ENCODE measurements at regions not wholly inside any gene's neighbourhood (a gene's known extent, or its start where the extent isn't known, plus 50 kb on each side); places are given as distances from the start of the nearest gene placed in this dataset.

DNA sequence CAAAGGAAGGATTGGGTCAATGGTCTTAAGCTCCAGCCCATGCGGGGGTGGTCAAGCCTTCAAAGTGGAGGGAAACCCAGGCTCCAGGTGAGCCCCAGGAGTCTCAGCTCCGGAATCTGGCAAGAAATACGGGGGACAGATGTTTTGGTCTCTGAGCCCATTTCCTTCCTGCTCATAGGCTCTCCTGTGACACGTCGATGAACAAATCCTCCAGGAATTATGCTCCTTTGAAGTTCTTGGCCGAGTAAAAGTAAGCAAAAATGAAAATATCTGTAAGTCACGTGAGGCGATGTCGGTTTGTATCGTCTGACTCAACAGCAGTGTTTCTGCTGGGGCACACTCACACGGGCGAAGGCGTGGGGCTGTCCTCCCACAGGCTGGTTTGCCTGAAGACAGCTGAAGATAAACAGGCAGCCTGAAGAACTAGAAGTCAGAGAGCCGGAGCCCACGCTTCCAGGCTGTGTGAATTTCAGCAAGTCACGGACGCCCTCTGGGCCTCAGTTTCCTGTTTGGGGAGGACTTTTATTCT lies 52.6 kb upstream of the SMNDC1 start (continued):
- TF ChIP-seq, protein P1, sequence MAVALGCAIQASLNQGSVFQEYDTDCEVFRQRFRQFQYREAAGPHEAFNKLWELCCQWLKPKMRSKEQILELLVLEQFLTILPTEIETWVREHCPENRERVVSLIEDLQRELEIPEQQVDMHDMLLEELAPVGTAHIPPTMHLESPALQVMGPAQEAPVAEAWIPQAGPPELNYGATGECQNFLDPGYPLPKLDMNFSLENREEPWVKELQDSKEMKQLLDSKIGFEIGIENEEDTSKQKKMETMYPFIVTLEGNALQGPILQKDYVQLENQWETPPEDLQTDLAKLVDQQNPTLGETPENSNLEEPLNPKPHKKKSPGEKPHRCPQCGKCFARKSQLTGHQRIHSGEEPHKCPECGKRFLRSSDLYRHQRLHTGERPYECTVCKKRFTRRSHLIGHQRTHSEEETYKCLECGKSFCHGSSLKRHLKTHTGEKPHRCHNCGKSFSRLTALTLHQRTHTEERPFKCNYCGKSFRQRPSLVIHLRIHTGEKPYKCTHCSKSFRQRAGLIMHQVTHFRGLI (CRISPR knock-in tag; IDR thresholded peaks at IDR 0.05), result no peak
- TF ChIP-seq, protein P2, sequence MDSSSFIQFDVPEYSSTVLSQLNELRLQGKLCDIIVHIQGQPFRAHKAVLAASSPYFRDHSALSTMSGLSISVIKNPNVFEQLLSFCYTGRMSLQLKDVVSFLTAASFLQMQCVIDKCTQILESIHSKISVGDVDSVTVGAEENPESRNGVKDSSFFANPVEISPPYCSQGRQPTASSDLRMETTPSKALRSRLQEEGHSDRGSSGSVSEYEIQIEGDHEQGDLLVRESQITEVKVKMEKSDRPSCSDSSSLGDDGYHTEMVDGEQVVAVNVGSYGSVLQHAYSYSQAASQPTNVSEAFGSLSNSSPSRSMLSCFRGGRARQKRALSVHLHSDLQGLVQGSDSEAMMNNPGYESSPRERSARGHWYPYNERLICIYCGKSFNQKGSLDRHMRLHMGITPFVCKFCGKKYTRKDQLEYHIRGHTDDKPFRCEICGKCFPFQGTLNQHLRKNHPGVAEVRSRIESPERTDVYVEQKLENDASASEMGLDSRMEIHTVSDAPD (CRISPR knock-in tag; IDR thresholded peaks at IDR 0.05), result no peak
- TF ChIP-seq EWSR1 (IDR thresholded peaks at IDR 0.05; ENCODE audit: borderline replicate concordance, low read depth, partially characterized antibody) (no peak), ZNF224 (CRISPR knock-in tag; IDR thresholded peaks at IDR 0.05) (no peak), HEY1 (CRISPR knock-in tag; IDR thresholded peaks at IDR 0.05; ENCODE audit: borderline replicate concordance) (no peak), EGR1 (conservative IDR thresholded peaks at IDR 0.05) (peak; percentile 73), FOSL1 (tag; conservative IDR thresholded peaks at IDR 0.05) (0 out of 2 replicates have a peak, but pooled peaks have one; percentile 8), ERF (CRISPR knock-in tag; IDR thresholded peaks at IDR 0.05) (no peak), MYBL2 (IDR thresholded peaks at IDR 0.05; ENCODE audit: low read depth) (no peak), MYBL2 (CRISPR knock-in tag; IDR thresholded peaks at IDR 0.05; ENCODE audit: borderline replicate concordance) (no peak), ZNF717 (CRISPR knock-in tag; IDR thresholded peaks at IDR 0.05) (no peak), FIP1L1 (IDR thresholded peaks at IDR 0.05; ENCODE audit: low read depth, low read length, poor library complexity, severe bottlenecking) (no peak), TEAD4 (IDR thresholded peaks at IDR 0.05; ENCODE audit: low read length) (no peak), TEAD4 (CRISPR knock-in tag; IDR thresholded peaks at IDR 0.05; ENCODE audit: borderline replicate concordance) (no peak), BHLHE40 (IDR thresholded peaks at IDR 0.05; ENCODE audit: low read length) (peak; percentile 87), RB1 (IDR thresholded peaks at IDR 0.05; ENCODE audit: low read depth) (no peak), GATAD2A (IDR thresholded peaks at IDR 0.05) (no peak), RUNX1 (IDR thresholded peaks at IDR 0.05; ENCODE audit: low read depth) (no peak), DACH1 (IDR thresholded peaks at IDR 0.05; ENCODE audit: partially characterized antibody) (no peak), DPF2 (IDR thresholded peaks at IDR 0.05) (no peak)
- TF ChIP-seq, protein P3, sequence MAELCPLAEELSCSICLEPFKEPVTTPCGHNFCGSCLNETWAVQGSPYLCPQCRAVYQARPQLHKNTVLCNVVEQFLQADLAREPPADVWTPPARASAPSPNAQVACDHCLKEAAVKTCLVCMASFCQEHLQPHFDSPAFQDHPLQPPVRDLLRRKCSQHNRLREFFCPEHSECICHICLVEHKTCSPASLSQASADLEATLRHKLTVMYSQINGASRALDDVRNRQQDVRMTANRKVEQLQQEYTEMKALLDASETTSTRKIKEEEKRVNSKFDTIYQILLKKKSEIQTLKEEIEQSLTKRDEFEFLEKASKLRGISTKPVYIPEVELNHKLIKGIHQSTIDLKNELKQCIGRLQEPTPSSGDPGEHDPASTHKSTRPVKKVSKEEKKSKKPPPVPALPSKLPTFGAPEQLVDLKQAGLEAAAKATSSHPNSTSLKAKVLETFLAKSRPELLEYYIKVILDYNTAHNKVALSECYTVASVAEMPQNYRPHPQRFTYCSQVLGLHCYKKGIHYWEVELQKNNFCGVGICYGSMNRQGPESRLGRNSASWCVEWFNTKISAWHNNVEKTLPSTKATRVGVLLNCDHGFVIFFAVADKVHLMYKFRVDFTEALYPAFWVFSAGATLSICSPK (IDR thresholded peaks at IDR 0.05; ENCODE audit: borderline replicate concordance), result no peak
- TF ChIP-seq, protein P4, sequence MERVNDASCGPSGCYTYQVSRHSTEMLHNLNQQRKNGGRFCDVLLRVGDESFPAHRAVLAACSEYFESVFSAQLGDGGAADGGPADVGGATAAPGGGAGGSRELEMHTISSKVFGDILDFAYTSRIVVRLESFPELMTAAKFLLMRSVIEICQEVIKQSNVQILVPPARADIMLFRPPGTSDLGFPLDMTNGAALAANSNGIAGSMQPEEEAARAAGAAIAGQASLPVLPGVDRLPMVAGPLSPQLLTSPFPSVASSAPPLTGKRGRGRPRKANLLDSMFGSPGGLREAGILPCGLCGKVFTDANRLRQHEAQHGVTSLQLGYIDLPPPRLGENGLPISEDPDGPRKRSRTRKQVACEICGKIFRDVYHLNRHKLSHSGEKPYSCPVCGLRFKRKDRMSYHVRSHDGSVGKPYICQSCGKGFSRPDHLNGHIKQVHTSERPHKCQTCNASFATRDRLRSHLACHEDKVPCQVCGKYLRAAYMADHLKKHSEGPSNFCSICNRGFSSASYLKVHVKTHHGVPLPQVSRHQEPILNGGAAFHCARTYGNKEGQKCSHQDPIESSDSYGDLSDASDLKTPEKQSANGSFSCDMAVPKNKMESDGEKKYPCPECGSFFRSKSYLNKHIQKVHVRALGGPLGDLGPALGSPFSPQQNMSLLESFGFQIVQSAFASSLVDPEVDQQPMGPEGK (CRISPR knock-in tag; IDR thresholded peaks at IDR 0.05; ENCODE audit: borderline replicate concordance), result no peak
- TF ChIP-seq, protein P5, sequence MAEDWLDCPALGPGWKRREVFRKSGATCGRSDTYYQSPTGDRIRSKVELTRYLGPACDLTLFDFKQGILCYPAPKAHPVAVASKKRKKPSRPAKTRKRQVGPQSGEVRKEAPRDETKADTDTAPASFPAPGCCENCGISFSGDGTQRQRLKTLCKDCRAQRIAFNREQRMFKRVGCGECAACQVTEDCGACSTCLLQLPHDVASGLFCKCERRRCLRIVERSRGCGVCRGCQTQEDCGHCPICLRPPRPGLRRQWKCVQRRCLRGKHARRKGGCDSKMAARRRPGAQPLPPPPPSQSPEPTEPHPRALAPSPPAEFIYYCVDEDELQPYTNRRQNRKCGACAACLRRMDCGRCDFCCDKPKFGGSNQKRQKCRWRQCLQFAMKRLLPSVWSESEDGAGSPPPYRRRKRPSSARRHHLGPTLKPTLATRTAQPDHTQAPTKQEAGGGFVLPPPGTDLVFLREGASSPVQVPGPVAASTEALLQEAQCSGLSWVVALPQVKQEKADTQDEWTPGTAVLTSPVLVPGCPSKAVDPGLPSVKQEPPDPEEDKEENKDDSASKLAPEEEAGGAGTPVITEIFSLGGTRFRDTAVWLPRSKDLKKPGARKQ (CRISPR knock-in tag; IDR thresholded peaks at IDR 0.05), result no peak

Measured in K562 (cell line).